Fibroblast of lung (primary cell): ENCODE measurements at regions not wholly inside any gene's neighbourhood (a gene's known extent, or its start where the extent isn't known, plus 50 kb on each side); places are given as distances from the start of the nearest gene placed in this dataset.

Source experiments
- DNase-seq, 2 donors: peaks; one replicate each; pipeline versions ENCODE4 v3.0.0 to v3.0.0-alpha.2; 2010; ENCODE audit warnings: low read depth in 2 of 2
- H2AFZ ChIP-seq: 2 replicates; pipeline ENCODE4 v1.5.1; 2012; ENCODE audit warnings: low read length, control low read depth, inconsistent platforms
- H3K27ac ChIP-seq: 2 replicates; pipeline ENCODE4 v1.5.1; 2011; ENCODE audit warnings: low read length, control low read depth; ENCODE audit not compliant: insufficient read depth
- H3K27me3 ChIP-seq: 2 replicates; pipeline ENCODE4 v1.5.1; 2011; ENCODE audit warnings: mild to moderate bottlenecking, low read length; ENCODE audit not compliant: control insufficient read depth, insufficient read depth
- H3K36me3 ChIP-seq: 2 replicates; pipeline ENCODE4 v1.5.1; 2011; ENCODE audit warnings: low read length; ENCODE audit not compliant: control insufficient read depth, insufficient read depth
- H3K4me1 ChIP-seq: 2 replicates; pipeline ENCODE4 v1.5.1; 2011; ENCODE audit warnings: low read length; ENCODE audit not compliant: control insufficient read depth, insufficient read depth; ENCODE audit errors: extremely low read depth
- H3K4me2 ChIP-seq: 2 replicates; pipeline ENCODE4 v1.5.1; 2011; ENCODE audit warnings: low read length, control low read depth; ENCODE audit not compliant: insufficient read depth; ENCODE audit errors: extremely low read depth
- H3K4me3 ChIP-seq, 4 experiments: fragments of 200-600 bp in 1 of 4; sonication (generic) in 1 of 4; replicated peaks in 1 of 4; 2 replicates each; pipeline ENCODE4 v1.5.1; 2011 to 2016; ENCODE audit warnings: low read length in 4 of 4, low read depth in 3 of 4, mild to moderate bottlenecking in 3 of 4, control low read depth in 2 of 4, inconsistent platforms in 1 of 4, mixed read lengths in 1 of 4; ENCODE audit not compliant: insufficient read depth in 1 of 4; ENCODE audit errors: control extremely low read depth in 1 of 4
- H3K79me2 ChIP-seq: 2 replicates; pipeline ENCODE4 v1.5.1; 2012; ENCODE audit warnings: mild to moderate bottlenecking, low read length, inconsistent platforms; ENCODE audit not compliant: control insufficient read depth, insufficient read depth
- H3K9ac ChIP-seq: 2 replicates; pipeline ENCODE4 v1.5.1; 2011; ENCODE audit warnings: mild to moderate bottlenecking, low read length, control low read depth; ENCODE audit not compliant: insufficient read depth
- H3K9me3 ChIP-seq: 2 replicates; pipeline ENCODE4 v1.5.1; 2012; ENCODE audit warnings: low read depth, low read length; ENCODE audit not compliant: control insufficient read depth, insufficient read depth
- H4K20me1 ChIP-seq: 2 replicates; pipeline ENCODE4 v1.5.1; 2011; ENCODE audit warnings: low read length; ENCODE audit not compliant: control insufficient read depth, insufficient read depth; ENCODE audit errors: extremely low read depth
- CTCF ChIP-seq, 2 donors: IDR thresholded peaks in 1 of 2; conservative IDR thresholded peaks in 1 of 2; 1 replicate in 1 of 2; 2 replicates in 1 of 2; pipeline ENCODE4 v1.5.1; 2011 to 2012; ENCODE audit warnings: low read length in 2 of 2, control low read depth in 1 of 2, inconsistent platforms in 1 of 2, low read depth in 1 of 2, mild to moderate bottlenecking in 1 of 2
- EZH2 ChIP-seq: IDR thresholded peaks from 2 replicates; pipeline ENCODE4 v1.5.1; 2012; ENCODE audit warnings: low read length, control low read depth, mild to moderate bottlenecking; ENCODE audit errors: missing control alignments

DNA sequence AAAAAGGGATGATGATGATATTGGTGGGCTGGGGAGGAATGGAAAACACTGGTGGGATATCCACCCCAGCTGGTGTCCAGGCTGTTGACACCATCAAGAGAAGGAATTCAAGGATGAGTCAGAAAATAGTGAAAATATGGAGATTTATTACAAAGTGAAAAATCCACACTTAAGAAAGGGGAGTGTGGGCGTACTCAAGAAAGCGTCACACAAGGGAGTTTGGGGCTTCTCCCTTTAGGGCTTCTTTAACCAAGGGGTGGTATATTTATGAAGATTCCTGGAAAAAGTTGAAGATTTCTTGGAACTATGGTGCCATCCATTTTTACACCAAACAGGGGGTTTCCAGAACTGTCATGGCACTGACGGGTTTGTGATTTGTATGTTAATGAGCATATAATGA, 63.1 kb upstream of the ARID2 start:
- Histone ChIP-seq H3K9ac (no peak overlapping the region), H2AFZ (no peak overlapping the region)

GRCh38 chr12:45666816-45667215, 62.7 kb upstream of the ARID2 start:
- Histone ChIP-seq H2AFZ (no peak overlapping the region), H3K4me1 (peaks cover 2% of the 10 kb centered on the region), H3K27ac (no peak overlapping the region), H3K9me3 (no peaks in the 10 kb centered on the region), H3K4me2 (no peak overlapping the region), H3K9ac (no peak overlapping the region), H3K27me3 (no peaks in the 10 kb centered on the region), H4K20me1 (no peaks in the 10 kb centered on the region), H3K79me2 (no peaks in the 10 kb centered on the region), H3K4me3 (no peak overlapping the region), H3K36me3 (no peaks in the 10 kb centered on the region)
- TF ChIP-seq EZH2: no peak
- TF ChIP-seq CTCF (conservative IDR thresholded peaks at IDR 0.05 in 1 of 2, IDR thresholded peaks at IDR 0.05 in 1 of 2; ENCODE audit: low read depth in 1 of 2, low read length in 2 of 2): no peak
- DNase-seq: peak in 1 of 2 donors; percentile 13

More for the DNA sequence above, 63.1 kb upstream of the ARID2 start:
- Histone ChIP-seq H3K79me2 (no peaks in the 10 kb centered on the region), H3K4me2 (no peak overlapping the region), H3K9me3 (no peaks in the 10 kb centered on the region), H4K20me1 (no peaks in the 10 kb centered on the region), H3K4me3 (no peak overlapping the region), H3K27ac (no peak overlapping the region), H3K4me1 (no peaks in the 10 kb centered on the region), H3K36me3 (no peaks in the 10 kb centered on the region), H3K27me3 (no peaks in the 10 kb centered on the region)
- no peak for DNase-seq
- TF ChIP-seq EZH2: no peak
- TF ChIP-seq CTCF (conservative IDR thresholded peaks at IDR 0.05 in 1 of 2, IDR thresholded peaks at IDR 0.05 in 1 of 2; ENCODE audit: low read depth in 1 of 2, low read length in 2 of 2): no peak

- no peak for DNase-seq
- no peaks in the 10 kb centered on the region for H3K27me3 ChIP-seq
- no peaks in the 10 kb centered on the region for H3K36me3 ChIP-seq
- H3K4me2 ChIP-seq: no peak overlapping the region
- H2AFZ ChIP-seq: no peak overlapping the region
- H3K9ac ChIP-seq: no peak overlapping the region
- H3K27ac ChIP-seq: no peak overlapping the region
- H3K4me1 ChIP-seq: peaks cover 2% of the 10 kb centered on the region
- no peaks in the 10 kb centered on the region for H3K79me2 ChIP-seq
- H3K9me3 ChIP-seq: no peaks in the 10 kb centered on the region
- no peak overlapping the region for H3K4me3 ChIP-seq
- TF ChIP-seq EZH2: no peak
- H4K20me1 ChIP-seq: no peaks in the 10 kb centered on the region
Observed at GRCh38 chr12:45667761-45668160, 61.7 kb upstream of the ARID2 start.
